Transverse colon (tissue), 1 donor: ENCODE measurements at regions not wholly inside any gene's neighbourhood (a gene's known extent, or its start where the extent isn't known, plus 50 kb on each side); places are given as distances from the start of the nearest gene placed in this dataset.

Experiments
- EP300 ChIP-seq: sonication (generic); formaldehyde crosslinking; IDR thresholded peaks from one replicate; pipeline ENCODE4 v1.6.1; 2017; ENCODE audit warnings: antibody characterized with exemption, low read depth
- POLR2A ChIP-seq: fragments of 450-650 bp; IDR thresholded peaks from one replicate; pipeline ENCODE4 v1.6.1; 2016; ENCODE audit warnings: antibody characterized with exemption, mild to moderate bottlenecking, moderate library complexity

DNA sequence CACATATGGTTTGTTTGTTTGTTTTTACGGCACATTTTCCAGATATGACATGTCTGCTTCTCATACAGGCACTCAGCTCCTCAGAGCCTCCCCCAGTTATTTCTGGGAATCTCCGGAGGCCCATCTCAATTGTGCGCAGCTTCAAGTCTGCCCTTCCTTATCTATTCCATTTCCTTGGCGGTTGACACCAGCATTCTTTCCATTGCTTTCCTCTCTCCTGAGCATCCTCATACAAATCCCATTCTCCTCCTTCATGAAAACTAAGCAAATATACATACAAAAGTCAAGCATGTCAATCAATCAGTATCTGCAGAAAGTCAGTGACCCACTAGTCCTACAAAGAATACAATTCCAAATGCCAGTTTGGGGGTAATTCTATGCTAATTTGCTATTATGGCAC is 166.7 kb downstream of the SQOR start:
- no peak for TF ChIP-seq POLR2A
- TF ChIP-seq EP300: no peak
